ENCODE measurements at regions not wholly inside any gene's neighbourhood (a gene's known extent, or its start where the extent isn't known, plus 50 kb on each side); places are given as distances from the start of the nearest gene placed in this dataset.
"Not testable (repeated sequence)": the region's sequence is repeated elsewhere in the genome, so short reads cannot be mapped to it uniquely, and the experiment has no call there.

DNA sequence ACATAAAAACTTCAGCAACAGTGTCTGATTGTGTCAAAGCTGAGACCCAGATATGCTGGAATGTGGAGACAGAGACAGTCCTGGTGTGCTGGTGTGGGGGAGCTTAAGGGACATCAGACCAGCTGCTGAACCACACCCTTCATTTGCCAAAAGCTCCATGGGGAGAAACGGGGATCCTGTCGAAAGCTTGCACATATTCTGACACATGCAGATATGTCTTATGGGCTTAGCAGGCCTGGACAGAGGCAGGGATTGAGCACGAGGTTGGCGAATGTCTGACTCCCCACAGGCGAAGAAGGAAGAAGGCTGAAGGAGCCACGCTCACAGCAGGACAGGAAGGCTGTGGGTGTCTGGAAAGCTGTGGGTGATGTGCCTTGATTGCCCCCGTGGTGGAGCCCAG lies 72.1 kb upstream of the ACSL1 start:
- no peak overlapping the region for H3K27ac Mint-ChIP-seq
- peaks cover 3% of the 10 kb centered on the region for H3K36me3 Mint-ChIP-seq
- H3K4me3 Mint-ChIP-seq = no peak overlapping the region
- peaks cover 11% of the 10 kb centered on the region for H3K27me3 Mint-ChIP-seq
- peaks cover 5% of the 10 kb centered on the region for H3K9me3 Mint-ChIP-seq (ENCODE audit: low read depth)
- no peaks in the 10 kb centered on the region for H3K4me1 Mint-ChIP-seq (ENCODE audit: low read depth)

DNA sequence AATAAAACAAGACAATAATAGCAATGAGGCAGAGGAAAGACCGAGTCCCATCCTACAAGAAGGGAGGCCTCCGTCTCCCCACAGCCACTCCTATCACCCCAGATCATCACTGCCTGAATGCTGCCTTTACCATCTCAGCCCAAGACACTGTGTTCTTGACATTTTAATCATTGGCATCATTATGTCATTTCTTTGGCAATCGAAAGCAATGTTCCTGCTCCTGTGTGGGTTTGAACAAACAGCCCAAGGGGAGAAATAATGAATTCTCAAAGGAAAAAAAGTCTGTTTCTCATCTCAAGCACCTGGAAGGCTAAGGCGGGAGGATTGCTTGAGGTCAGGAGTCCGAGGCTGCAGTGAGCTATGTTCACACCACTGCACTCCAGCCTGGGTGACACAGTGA lies 73.0 kb upstream of the ACSL1 start:
- Mint-ChIP-seq H3K36me3 (peaks cover 2% of the 10 kb centered on the region), H3K27me3 (peaks cover 9% of the 10 kb centered on the region), H3K27ac (no peak overlapping the region), H3K4me1 (ENCODE audit: low read depth) (no peaks in the 10 kb centered on the region), H3K9me3 (ENCODE audit: low read depth) (peaks cover 3% of the 10 kb centered on the region), H3K4me3 (no peak overlapping the region)

DNA sequence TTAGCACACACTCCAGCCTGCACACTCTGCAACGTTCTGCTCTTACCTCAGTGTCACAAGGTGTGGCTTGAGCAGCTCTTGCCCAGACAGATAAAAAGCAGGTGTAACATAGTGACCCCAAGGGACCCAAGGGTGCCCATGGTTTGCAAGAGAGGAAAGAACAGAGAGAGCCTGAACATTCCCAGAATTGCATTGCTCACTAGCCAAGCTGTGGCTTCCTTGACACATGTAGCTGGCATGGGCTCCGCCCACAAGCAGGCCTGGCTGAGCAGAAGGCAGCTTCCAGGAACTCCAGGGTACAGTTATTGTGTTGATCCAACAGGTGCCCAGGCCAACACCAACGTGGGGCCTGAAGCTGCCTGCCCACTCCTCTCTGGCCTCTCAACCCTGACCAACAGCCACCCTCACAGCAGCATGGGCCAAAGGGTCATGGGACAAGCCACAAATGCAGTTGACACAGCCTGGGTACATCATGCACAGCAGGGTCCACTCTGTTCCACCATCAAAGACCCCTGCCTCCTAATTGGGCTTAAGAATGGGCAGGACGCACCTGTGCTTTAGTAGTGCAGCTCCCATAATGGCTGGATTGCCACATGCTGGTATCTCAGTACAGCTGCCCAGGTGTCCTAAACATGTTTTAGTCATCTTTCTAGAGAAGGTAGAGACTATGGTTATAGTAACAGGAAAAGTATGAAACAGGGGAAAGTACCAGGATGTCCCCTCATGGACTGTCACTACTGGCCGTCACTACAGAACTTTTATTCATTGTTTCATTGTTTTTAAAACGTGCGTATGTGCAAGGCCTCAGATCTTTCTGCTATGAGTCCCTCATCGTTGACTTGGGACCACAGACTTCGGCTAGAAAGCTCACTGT lies 73.7 kb upstream of the ACSL1 start:
- H3K27me3 Mint-ChIP-seq = peaks cover 6% of the 10 kb centered on the region
- no peak overlapping the region for H3K4me3 Mint-ChIP-seq
- no peak overlapping the region for H3K27ac Mint-ChIP-seq
- no peaks in the 10 kb centered on the region for H3K36me3 Mint-ChIP-seq
- H3K9me3 Mint-ChIP-seq (ENCODE audit: low read depth) = no peaks in the 10 kb centered on the region
- H3K4me1 Mint-ChIP-seq (ENCODE audit: low read depth) = no peaks in the 10 kb centered on the region

DNA sequence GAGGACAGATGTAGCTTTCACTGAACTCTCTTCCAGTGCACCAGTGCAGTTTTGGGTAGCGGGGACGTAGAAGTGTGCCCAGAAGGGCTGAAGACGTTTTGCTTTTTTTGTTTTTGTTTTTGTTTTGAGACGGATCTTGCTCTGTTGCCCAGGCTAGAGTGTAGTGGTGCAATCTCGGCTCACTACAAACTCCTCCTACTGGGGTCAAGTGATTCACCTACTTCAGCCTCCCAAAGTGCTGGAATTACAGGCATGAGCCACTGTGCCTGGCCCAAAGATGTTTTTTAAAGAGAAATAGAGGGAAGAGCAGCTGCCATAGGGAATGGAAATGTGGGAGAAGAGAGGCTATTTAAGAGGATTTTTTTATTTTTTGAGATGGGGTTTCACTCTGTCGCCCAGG lies 74.4 kb upstream of the ACSL1 start:
- H3K9me3 Mint-ChIP-seq (ENCODE audit: low read depth) = no peaks in the 10 kb centered on the region
- peaks cover 6% of the 10 kb centered on the region for H3K27me3 Mint-ChIP-seq
- H3K4me1 Mint-ChIP-seq (ENCODE audit: low read depth) = no peaks in the 10 kb centered on the region
- H3K27ac Mint-ChIP-seq = no peak overlapping the region
- no peak overlapping the region for H3K4me3 Mint-ChIP-seq
- no peaks in the 10 kb centered on the region for H3K36me3 Mint-ChIP-seq

GRCh38 chr4:184902550-184902949 lies 76.8 kb upstream of the ACSL1 start:
- Mint-ChIP-seq H3K27ac (no peak overlapping the region), H3K9me3 (ENCODE audit: low read depth) (no peaks in the 10 kb centered on the region), H3K27me3 (no peaks in the 10 kb centered on the region), H3K4me1 (ENCODE audit: low read depth) (peaks cover under 1% of the 10 kb centered on the region), H3K36me3 (no peaks in the 10 kb centered on the region), H3K4me3 (no peak overlapping the region)

DNA sequence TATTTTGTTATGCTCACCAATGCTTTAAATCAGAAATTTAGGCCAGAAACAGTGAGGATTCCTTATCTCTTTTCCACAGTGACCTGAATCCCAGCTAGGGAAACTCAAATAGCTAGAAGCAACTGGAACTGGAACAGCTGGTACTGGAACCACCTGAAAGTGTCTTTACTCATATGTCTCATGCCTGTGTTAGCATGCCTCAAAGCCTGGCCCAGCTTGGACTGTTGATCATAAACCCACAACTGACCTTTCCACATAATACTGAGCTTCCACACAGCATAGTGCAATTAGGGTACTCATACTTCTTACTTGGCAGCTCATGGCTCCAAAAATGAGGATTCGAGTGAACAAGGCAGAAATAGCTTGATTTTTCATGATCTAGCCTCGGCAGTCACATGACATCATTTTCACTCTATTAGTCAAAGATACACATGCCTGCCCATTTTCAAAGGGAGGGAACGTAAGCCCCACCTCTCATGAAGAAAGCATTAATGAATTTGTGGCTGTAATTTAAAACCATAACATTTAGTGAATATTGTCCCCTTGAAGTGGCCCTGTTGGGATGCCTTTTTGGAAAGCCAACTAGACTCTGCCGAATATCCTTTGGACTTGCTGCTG lies 80.8 kb upstream of the ACSL1 start:
- no peak overlapping the region for H3K4me3 Mint-ChIP-seq
- H3K27me3 Mint-ChIP-seq = no peaks in the 10 kb centered on the region
- peaks cover 3% of the 10 kb centered on the region for H3K9me3 Mint-ChIP-seq (ENCODE audit: low read depth)
- H3K4me1 Mint-ChIP-seq (ENCODE audit: low read depth) = peaks cover 5% of the 10 kb centered on the region
- no peak overlapping the region for H3K27ac Mint-ChIP-seq
- no peaks in the 10 kb centered on the region for H3K36me3 Mint-ChIP-seq

GRCh38 chr4:184907216-184907615 lies 81.4 kb upstream of the ACSL1 start:
- H3K4me3 Mint-ChIP-seq = no peak overlapping the region
- peaks cover 2% of the 10 kb centered on the region for H3K36me3 Mint-ChIP-seq
- no peaks in the 10 kb centered on the region for H3K27me3 Mint-ChIP-seq
- peaks cover 5% of the 10 kb centered on the region for H3K4me1 Mint-ChIP-seq (ENCODE audit: low read depth)
- peaks cover 9% of the 10 kb centered on the region for H3K9me3 Mint-ChIP-seq (ENCODE audit: low read depth)
- H3K27ac Mint-ChIP-seq = no peak overlapping the region

DNA sequence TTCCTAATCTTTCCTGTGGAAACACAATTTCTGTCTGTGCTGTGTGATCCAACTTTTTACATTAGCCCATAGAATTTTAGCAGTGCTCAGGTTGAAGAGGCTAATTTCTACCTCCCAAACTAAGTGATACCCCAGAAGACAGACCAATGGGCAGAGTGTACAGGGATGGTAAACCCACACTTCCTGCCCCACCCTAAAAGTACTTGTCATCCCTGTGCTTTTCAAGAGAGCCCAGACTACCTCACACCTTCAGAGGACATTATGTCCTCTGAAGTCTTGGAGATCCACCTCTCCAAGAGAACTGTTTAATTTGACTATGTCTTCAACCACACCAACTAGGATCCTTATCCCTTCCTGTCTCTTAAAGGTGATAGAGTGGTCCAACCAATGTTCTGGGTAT lies 82.0 kb upstream of the ACSL1 start:
- Mint-ChIP-seq H3K4me3 (no peak overlapping the region), H3K9me3 (ENCODE audit: low read depth) (peaks cover 13% of the 10 kb centered on the region), H3K27ac (no peak overlapping the region), H3K4me1 (ENCODE audit: low read depth) (peaks cover 5% of the 10 kb centered on the region), H3K27me3 (no peaks in the 10 kb centered on the region), H3K36me3 (peaks cover 3% of the 10 kb centered on the region)

DNA sequence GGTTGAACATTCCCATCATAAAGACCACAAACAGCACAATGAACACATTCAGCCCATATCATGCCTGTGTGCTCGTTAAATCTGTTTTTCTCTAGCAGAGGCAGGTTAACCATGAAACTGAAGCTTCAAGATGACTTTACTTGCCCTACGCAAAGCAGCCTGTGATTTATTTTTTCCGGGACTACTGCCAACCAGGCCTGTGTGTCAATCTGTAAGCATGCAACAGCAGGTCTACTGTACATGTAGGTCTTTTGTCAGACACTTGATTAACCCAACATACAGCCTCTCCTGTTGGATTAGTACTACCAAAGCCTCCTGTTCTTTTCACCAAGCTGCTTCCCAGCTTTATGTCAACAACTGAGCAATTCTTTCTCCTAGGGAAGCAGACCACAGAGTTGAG lies 85.5 kb upstream of the ACSL1 start:
- Mint-ChIP-seq H3K4me3 (no peak overlapping the region), H3K9me3 (ENCODE audit: low read depth) (peaks cover 18% of the 10 kb centered on the region), H3K27ac (no peak overlapping the region), H3K4me1 (ENCODE audit: low read depth) (peaks cover 10% of the 10 kb centered on the region), H3K27me3 (peaks cover 3% of the 10 kb centered on the region), H3K36me3 (peaks cover 3% of the 10 kb centered on the region)

DNA sequence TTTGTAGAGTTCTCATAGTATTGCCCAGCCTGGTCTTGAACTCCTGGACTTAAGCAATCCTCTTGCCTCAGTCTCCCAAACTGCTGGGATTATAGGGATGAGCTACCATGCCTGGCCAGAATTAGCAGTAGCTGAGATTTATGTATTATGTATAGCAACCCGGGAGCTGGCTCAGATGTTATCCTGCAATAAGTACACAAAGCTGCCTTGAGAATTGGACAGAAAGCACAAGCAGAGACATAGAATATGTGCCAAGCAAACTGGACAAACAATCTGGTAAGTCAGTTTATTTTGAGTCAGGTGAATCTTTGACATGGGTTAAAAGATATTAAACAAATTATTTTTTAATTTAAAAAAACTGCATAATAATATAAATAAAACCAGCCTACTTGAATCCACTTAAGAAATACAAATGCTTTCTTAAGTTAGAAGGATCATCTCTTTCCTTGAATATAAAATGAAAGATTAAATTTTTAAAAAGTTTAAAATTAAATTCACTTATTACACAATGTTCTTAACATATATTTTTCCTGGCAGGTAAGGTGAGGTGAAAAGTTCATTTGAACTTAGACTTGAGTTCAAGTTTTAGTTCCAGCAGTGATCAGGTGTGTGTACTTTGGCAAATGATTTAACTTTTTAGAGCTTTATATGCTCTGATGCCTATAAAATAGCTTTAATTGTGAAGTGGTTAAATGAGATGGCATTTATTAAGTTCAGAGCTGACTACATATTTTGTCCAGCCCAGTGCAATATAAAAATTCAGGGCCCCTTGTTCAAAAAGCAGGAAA lies 87.8 kb upstream of the ACSL1 start:
- H3K9me3 Mint-ChIP-seq (ENCODE audit: low read depth) = peaks cover 18% of the 10 kb centered on the region
- H3K27me3 Mint-ChIP-seq = peaks cover 3% of the 10 kb centered on the region
- H3K36me3 Mint-ChIP-seq = peaks cover 3% of the 10 kb centered on the region
- H3K4me3 Mint-ChIP-seq = no peak overlapping the region
- H3K4me1 Mint-ChIP-seq (ENCODE audit: low read depth) = peaks cover 5% of the 10 kb centered on the region
- H3K27ac Mint-ChIP-seq = no peak overlapping the region

DNA sequence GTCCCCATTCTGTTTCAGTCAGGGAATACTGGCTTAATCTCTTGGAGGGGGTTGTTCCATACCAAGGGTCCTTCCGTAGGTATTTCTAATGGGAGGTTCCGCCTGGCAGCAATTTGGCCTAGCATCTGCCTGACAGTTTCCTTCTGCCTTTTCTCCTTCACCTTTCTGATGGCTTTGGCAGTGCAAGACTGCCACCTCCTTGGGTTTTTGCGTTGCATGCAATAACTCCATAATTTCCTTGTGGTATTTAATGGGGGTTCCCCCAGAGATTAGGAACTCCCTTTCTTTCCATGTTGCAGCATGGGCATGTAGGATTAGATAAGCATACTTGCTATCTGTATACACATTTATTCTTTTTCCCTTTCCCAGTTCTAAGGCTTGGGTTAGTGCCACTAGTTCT lies 93.0 kb upstream of the ACSL1 start:
- H3K4me1 Mint-ChIP-seq (ENCODE audit: low read depth); H3K9me3 Mint-ChIP-seq (ENCODE audit: low read depth); H3K27me3 Mint-ChIP-seq; H3K27ac Mint-ChIP-seq; H3K36me3 Mint-ChIP-seq; H3K4me3 Mint-ChIP-seq: not testable (repeated sequence)

DNA sequence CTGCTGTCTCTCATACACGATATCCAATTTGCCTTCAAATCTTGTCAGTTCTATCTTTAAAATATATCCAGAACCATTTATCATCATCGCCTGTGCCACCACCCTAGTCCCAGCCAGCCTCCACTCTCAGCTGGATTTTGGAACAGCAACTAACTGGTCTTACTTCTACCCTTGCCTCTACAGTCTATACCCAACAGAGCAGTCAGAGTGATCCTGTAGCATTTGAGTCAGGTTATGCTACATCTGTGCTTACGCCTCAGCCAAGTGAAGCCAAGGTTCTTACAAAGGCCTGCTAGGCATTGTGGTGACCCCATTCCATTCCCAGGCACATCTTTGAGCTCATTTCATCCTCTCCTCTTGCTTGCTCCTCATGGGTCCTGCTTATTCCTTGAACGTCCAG lies 95.7 kb upstream of the ACSL1 start:
- H3K4me1 Mint-ChIP-seq (ENCODE audit: low read depth) = no peaks in the 10 kb centered on the region
- H3K9me3 Mint-ChIP-seq (ENCODE audit: low read depth) = peaks cover 4% of the 10 kb centered on the region
- no peak overlapping the region for H3K4me3 Mint-ChIP-seq
- no peaks in the 10 kb centered on the region for H3K36me3 Mint-ChIP-seq
- H3K27ac Mint-ChIP-seq = no peak overlapping the region
- peaks cover 5% of the 10 kb centered on the region for H3K27me3 Mint-ChIP-seq

DNA sequence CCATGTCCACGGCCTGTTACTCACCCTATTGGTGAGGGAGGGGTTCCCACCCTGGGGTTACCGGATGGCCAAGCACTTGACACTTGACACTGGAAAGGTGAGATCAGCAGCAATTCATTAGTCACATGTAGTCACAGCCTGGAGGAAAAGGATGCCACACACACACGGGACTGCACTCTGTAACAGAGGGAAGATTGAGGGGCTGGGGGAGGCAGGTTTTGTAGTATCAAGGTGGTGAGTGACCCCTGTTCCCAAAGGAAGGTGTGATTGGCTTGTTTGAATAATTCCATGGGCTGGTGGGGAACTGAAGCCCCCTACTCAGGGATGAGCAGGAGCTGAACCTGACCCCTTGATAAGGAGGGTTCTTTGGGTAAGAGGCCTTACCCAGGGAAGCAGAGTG lies 96.0 kb upstream of the HELT start:
- peaks cover 5% of the 10 kb centered on the region for H3K27me3 Mint-ChIP-seq
- no peaks in the 10 kb centered on the region for H3K4me1 Mint-ChIP-seq (ENCODE audit: low read depth)
- H3K36me3 Mint-ChIP-seq = no peaks in the 10 kb centered on the region
- peaks cover 10% of the 10 kb centered on the region for H3K9me3 Mint-ChIP-seq (ENCODE audit: low read depth)
- no peak overlapping the region for H3K4me3 Mint-ChIP-seq
- H3K27ac Mint-ChIP-seq = no peak overlapping the region

DNA sequence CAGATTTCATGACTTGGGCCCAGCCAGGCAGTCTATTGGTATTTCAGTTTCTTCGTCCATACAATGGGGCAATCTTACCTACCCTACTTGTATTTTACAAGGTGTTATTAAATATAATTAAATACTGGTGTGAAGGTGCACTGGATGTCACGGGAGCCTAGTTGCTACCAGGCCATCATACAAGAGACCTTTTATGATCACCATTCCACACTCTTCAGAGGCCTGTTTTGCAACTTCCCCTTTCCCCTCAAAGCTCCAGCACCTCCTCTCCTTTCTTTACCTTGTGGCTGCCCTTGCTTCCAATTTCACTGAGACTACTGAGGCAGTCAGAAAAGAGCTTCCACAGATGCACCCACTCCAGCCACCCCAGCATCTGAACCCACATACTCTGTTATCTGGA lies 93.8 kb upstream of the HELT start:
- H3K27ac Mint-ChIP-seq = no peak overlapping the region
- no peak overlapping the region for H3K4me3 Mint-ChIP-seq
- H3K27me3 Mint-ChIP-seq = peaks cover 5% of the 10 kb centered on the region
- no peaks in the 10 kb centered on the region for H3K36me3 Mint-ChIP-seq
- no peaks in the 10 kb centered on the region for H3K4me1 Mint-ChIP-seq (ENCODE audit: low read depth)
- H3K9me3 Mint-ChIP-seq (ENCODE audit: low read depth) = peaks cover 21% of the 10 kb centered on the region

- peaks cover 2% of the 10 kb centered on the region for H3K36me3 Mint-ChIP-seq
- no peak overlapping the region for H3K27ac Mint-ChIP-seq
- no peak overlapping the region for H3K4me3 Mint-ChIP-seq
- H3K9me3 Mint-ChIP-seq (ENCODE audit: low read depth) = peaks cover 17% of the 10 kb centered on the region
- no peaks in the 10 kb centered on the region for H3K27me3 Mint-ChIP-seq
- H3K4me1 Mint-ChIP-seq (ENCODE audit: low read depth) = no peaks in the 10 kb centered on the region
Measured at GRCh38 chr4:184929476-184929875, 88.8 kb upstream of the HELT start.
